ENCODE measurements at regions not wholly inside any gene's neighbourhood (a gene's known extent, or its start where the extent isn't known, plus 50 kb on each side); places are given as distances from the start of the nearest gene placed in this dataset.

- intact Hi-C loops (cut with micrococcal nuclease), result no loop called here
Observed at GRCh38 chr14:34120185-34120977, 169.5 kb upstream of the EGLN3 start.

More at GRCh38 chr14:34120185-34120977, 169.5 kb upstream of the EGLN3 start:
- no peaks in the 10 kb centered on the region for H3K9me1 ChIP-seq (replicated peaks; ENCODE audit: control insufficient read depth, extremely low read depth, insufficient read depth, low read length)
- DNase-seq (ENCODE audit: low read depth, low spot score) (no peak), FAIRE-seq (no peak)
- H3K79me2 ChIP-seq (ENCODE audit: control insufficient read depth, insufficient read depth, low read length), result no peaks in the 10 kb centered on the region
- H3K27ac ChIP-seq (ENCODE audit: insufficient read depth, low read depth, low read length), result no peak overlapping the region
- no peaks in the 10 kb centered on the region for H4K20me1 ChIP-seq (replicated peaks; ENCODE audit: control insufficient read depth, extremely low read depth, insufficient read depth, low read length)
- H3K4me1 ChIP-seq (ENCODE audit: control insufficient read depth, extremely low read depth, insufficient read depth, low read length), result no peaks in the 10 kb centered on the region
- ChIA-PET CTCF (no interaction called here), POLR2A (no interaction called here)
- no peaks in the 10 kb centered on the region for H3K36me3 ChIP-seq (ENCODE audit: control insufficient read depth in 2 of 2, extremely low read depth in 1 of 2, insufficient read depth in 2 of 2, low read length in 2 of 2)
- H3K9ac ChIP-seq (replicated peaks; ENCODE audit: extremely low read depth, insufficient read depth, low read length), result no peak overlapping the region
- no peaks in the 10 kb centered on the region for H3K27me3 ChIP-seq (ENCODE audit: control insufficient read depth in 2 of 2, insufficient read depth in 2 of 2, low read length in 2 of 2)
- no TSS peak for BruUV-seq (replicated peaks)
- TF ChIP-seq POLR2A (IDR thresholded peaks at IDR 0.05; ENCODE audit: low read depth, low read length) (no peak), JUN (IDR thresholded peaks at IDR 0.05; ENCODE audit: borderline replicate concordance, insufficient read depth, insufficient read length, low read depth) (no peak), POLR2AphosphoS5 (IDR thresholded peaks at IDR 0.05; ENCODE audit: insufficient read depth, low read depth, low read length) (no peak), MYC (IDR thresholded peaks at IDR 0.05; ENCODE audit: low read depth, low read length) (no peak), MAX (IDR thresholded peaks at IDR 0.05; ENCODE audit: insufficient read depth, insufficient read length) (no peak), FOS (IDR thresholded peaks at IDR 0.05; ENCODE audit: borderline replicate concordance, insufficient read depth, low read length) (no peak), EZH2 (IDR thresholded peaks at IDR 0.05; ENCODE audit: borderline replicate concordance, low read depth, low read length, severe bottlenecking) (no peak), GATA2 (IDR thresholded peaks at IDR 0.05; ENCODE audit: insufficient read depth, insufficient read length, low read depth, low read length) (no peak), CTCF (IDR thresholded peaks at IDR 0.05; ENCODE audit: extremely low read depth in 1 of 2, insufficient read depth in 1 of 2, low read depth in 1 of 2, low read length in 2 of 2) (no peak)
- H2AFZ ChIP-seq (ENCODE audit: low read depth, low read length), result no peak overlapping the region
- H3K4me3 ChIP-seq (replicated peaks in 1 of 3; ENCODE audit: insufficient read depth in 1 of 3, low read depth in 1 of 3, low read length in 3 of 3), result no peak overlapping the region
- no peaks in the 10 kb centered on the region for H3K9me3 ChIP-seq (replicated peaks; ENCODE audit: control insufficient read depth, insufficient read depth, low read length)
- H3K4me2 ChIP-seq (ENCODE audit: insufficient read depth, low read length), result no peak overlapping the region
- dilution Hi-C loops (cut with MboI; ENCODE audit: extremely low pct_ligation_motif_present, low sequenced_read_pairs), result no loop called here

Data from endothelial cell of umbilical vein (primary cell).